HG03196 (cell line): ENCODE measurements at regions not wholly inside any gene's neighbourhood (a gene's known extent, or its start where the extent isn't known, plus 50 kb on each side); places are given as distances from the start of the nearest gene placed in this dataset.

ENCODE experiments used
- ATAC-seq: cut with Tn5 transposase; IDR thresholded peaks from one replicate; pipeline ENCODE4 v1.9.1; 2021; ENCODE audit not compliant: unreplicated experiment

GRCh38 chr3:24830230-24831152, 335.8 kb upstream of the THRB start:
- no peak for ATAC-seq

- no peak for ATAC-seq
These were observed 336.6 kb upstream of the THRB start for GRCh38 chr3:24831221-24831620.

- ATAC-seq, result no peak
These were observed 338.2 kb upstream of the THRB start for GRCh38 chr3:24832891-24833290.

- no peak for ATAC-seq
These were observed 339.8 kb upstream of the THRB start for GRCh38 chr3:24834442-24834841.

- no peak for ATAC-seq
These were observed 340.9 kb upstream of the THRB start for GRCh38 chr3:24835510-24835909.

GRCh38 chr3:24837601-24838000, 343.0 kb upstream of the THRB start:
- ATAC-seq, result no peak

GRCh38 chr3:24838533-24838932, 343.9 kb upstream of the THRB start:
- ATAC-seq, result no peak

GRCh38 chr3:24843955-24844354, 349.3 kb upstream of the THRB start:
- no peak for ATAC-seq

GRCh38 chr3:24845524-24846155, 351.0 kb upstream of the THRB start:
- no peak for ATAC-seq

GRCh38 chr3:24846286-24846860, 351.7 kb upstream of the THRB start:
- ATAC-seq, result no peak

- ATAC-seq, result no peak
These were observed 355.6 kb upstream of the THRB start for GRCh38 chr3:24850245-24850644.

GRCh38 chr3:24853685-24854490, 359.2 kb upstream of the THRB start:
- ATAC-seq, result no peak

GRCh38 chr3:24854748-24855147, 360.1 kb upstream of the THRB start:
- no peak for ATAC-seq

GRCh38 chr3:24857945-24858344, 363.3 kb upstream of the THRB start:
- ATAC-seq, result no peak

- no peak for ATAC-seq
These were observed 368.6 kb upstream of the THRB start for GRCh38 chr3:24863215-24863614.

- no peak for ATAC-seq
These were observed 373.1 kb upstream of the THRB start for GRCh38 chr3:24867783-24868182.

- ATAC-seq, result no peak
These were observed 386.6 kb upstream of the THRB start for GRCh38 chr3:24881239-24881638.

- no peak for ATAC-seq
These were observed 391.9 kb upstream of the THRB start for GRCh38 chr3:24886501-24886900.

- no peak for ATAC-seq
These were observed 395.4 kb upstream of the THRB start for GRCh38 chr3:24890012-24890411.

- no peak for ATAC-seq
These were observed 404.7 kb upstream of the THRB start for GRCh38 chr3:24899373-24899772.

- no peak for ATAC-seq
These were observed 405.4 kb upstream of the THRB start for GRCh38 chr3:24899901-24900603.
